ENCODE measurements at regions not wholly inside any gene's neighbourhood (a gene's known extent, or its start where the extent isn't known, plus 50 kb on each side); places are given as distances from the start of the nearest gene placed in this dataset.
"Not testable (repeated sequence)": the region's sequence is repeated elsewhere in the genome, so short reads cannot be mapped to it uniquely, and the experiment has no call there.

GRCh38 chr1:193927550-193927949 lies 741.1 kb upstream of the B3GALT2 start:
- DNase-seq: no peak

GRCh38 chr1:193926956-193927355 lies 740.5 kb upstream of the B3GALT2 start:
- no peak for DNase-seq

- no peak for DNase-seq
Observed at GRCh38 chr1:193919827-193920226, 733.4 kb upstream of the B3GALT2 start.

GRCh38 chr1:193916452-193916851 lies 730.0 kb upstream of the B3GALT2 start:
- no peak for DNase-seq

GRCh38 chr1:193914871-193915270 lies 728.5 kb upstream of the B3GALT2 start:
- DNase-seq: no peak

- DNase-seq: no peak
Observed at GRCh38 chr1:193909406-193910082, 723.1 kb upstream of the B3GALT2 start.

- DNase-seq: peak; percentile 5 to 10
Observed at GRCh38 chr1:193905288-193906085, 719.1 kb upstream of the B3GALT2 start.

- no peak for DNase-seq
Observed at GRCh38 chr1:193891788-193892187, 705.4 kb upstream of the B3GALT2 start.

GRCh38 chr1:193890935-193891334 lies 704.5 kb upstream of the B3GALT2 start:
- DNase-seq: no peak

GRCh38 chr1:193884848-193885558 lies 698.6 kb upstream of the B3GALT2 start:
- no peak for DNase-seq

- DNase-seq: not testable (repeated sequence)
Observed at GRCh38 chr1:193877920-193878319, 691.5 kb upstream of the B3GALT2 start.

GRCh38 chr1:193868425-193868824 lies 682.0 kb upstream of the B3GALT2 start:
- no peak for DNase-seq

- no peak for DNase-seq
Observed at GRCh38 chr1:193856261-193856660, 669.8 kb upstream of the B3GALT2 start.

GRCh38 chr1:193850745-193851144 lies 664.3 kb upstream of the B3GALT2 start:
- DNase-seq: no peak

- DNase-seq: no peak
Observed at GRCh38 chr1:193846876-193847604, 660.6 kb upstream of the B3GALT2 start.

- no peak for DNase-seq
Observed at GRCh38 chr1:193846411-193846810, 660.0 kb upstream of the B3GALT2 start.

GRCh38 chr1:193841857-193842256 lies 655.4 kb upstream of the B3GALT2 start:
- DNase-seq: no peak

GRCh38 chr1:193831465-193831864 lies 645.1 kb upstream of the B3GALT2 start:
- DNase-seq: no peak

- no peak for DNase-seq
Observed at GRCh38 chr1:193827516-193827915, 641.1 kb upstream of the B3GALT2 start.

- no peak for DNase-seq
Observed at GRCh38 chr1:193819376-193819775, 633.0 kb upstream of the B3GALT2 start.

- no peak for DNase-seq
Observed at GRCh38 chr1:193807208-193807607, 620.8 kb upstream of the B3GALT2 start.

GRCh38 chr1:193806079-193807048 lies 620.0 kb upstream of the B3GALT2 start:
- DNase-seq: no peak

Measured in AML-193 (cell line).